NOMO-1 treated with dmso at 0.1 percent for 144 hours (cell line): ENCODE measurements at regions not wholly inside any gene's neighbourhood (a gene's known extent, or its start where the extent isn't known, plus 50 kb on each side); places are given as distances from the start of the nearest gene placed in this dataset.

Source experiments
- DNase-seq: peaks from one replicate; lab custom pipeline; 2025; ENCODE audit not compliant: unreplicated experiment; lab: John Stamatoyannopoulos, UW

DNA sequence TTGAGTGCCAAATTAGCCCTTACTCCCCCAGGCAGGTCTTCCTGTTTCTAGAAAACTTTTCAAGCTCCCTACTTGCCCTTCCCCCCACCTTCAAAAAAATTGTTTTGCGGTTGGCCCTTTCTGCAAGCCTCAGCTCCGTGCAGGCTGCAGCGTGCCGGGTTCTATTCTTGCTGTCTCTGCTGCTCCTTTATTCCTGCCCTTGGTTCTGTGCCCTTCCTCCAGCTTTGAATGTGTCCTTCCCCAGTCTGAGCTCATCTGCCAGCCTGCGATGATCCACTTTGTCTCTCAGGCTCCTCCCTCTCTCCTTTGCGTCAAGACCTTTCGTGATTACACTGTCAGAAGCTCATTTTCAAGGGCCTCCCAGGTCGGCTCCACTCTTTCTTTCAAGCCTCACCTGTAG lies 98.6 kb downstream of the IRF2BPL start:
- peak; percentile 91 for DNase-seq

GRCh38 chr14:76927971-76928700 lies 100.4 kb downstream of the IRF2BPL start:
- no peak for DNase-seq

GRCh38 chr14:76926521-76927251 lies 100.5 kb downstream of the LRRC74A start:
- no peak for DNase-seq

DNA sequence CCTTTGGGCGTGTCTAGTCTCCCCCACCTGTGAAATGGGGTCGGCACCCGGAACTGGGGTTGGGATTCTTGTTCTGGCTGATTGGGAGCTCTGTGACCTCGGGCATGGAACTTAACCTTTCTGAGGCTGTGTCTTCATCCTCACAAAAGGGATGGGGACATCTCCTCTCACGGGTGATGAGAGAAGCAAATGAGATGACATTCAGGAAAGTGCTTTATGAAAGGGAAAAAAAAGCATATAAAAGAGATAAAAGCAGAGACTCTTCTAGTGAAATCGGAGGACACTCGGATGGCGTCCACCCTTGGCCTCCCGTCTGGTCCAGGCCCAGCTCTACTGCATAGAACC lies 98.9 kb downstream of the LRRC74A start:
- DNase-seq: no peak

DNA sequence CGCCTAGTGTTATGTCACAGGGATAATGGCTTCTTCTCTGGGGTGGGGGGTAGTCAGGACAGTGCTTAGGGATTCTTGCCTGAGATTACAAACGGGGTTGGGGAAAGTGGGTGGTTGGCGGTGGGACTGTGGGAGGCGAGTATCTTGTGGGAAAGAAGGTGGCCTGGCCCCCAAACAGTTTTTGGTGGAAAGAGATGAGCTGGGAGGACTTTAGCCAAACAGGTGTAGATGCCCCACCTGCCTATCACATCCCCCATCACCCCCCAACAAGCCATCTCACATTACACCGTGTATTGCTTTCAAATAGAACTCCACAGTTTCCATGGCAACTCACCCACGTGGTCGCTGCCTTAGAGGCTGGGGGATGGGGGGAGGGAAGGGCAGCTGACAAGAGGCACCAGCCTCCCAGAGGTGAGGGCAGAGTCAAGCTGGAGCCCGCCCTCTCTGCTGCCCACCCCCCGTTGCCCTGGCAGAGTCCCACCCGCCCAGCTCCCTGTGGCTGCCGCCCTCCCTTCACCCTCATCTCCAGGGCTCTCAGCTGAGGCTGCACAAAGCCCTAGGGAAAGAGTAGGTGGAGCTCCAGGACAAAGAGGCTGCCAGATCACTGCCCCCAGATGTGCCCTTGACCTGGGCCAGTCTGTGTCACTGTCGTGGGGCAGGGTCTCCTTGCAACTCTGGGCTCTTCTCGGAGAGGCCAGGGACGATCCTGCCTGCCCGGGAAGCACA lies 98.3 kb downstream of the LRRC74A start:
- DNase-seq: no peak

GRCh38 chr14:76923431-76924370 lies 97.5 kb downstream of the LRRC74A start:
- DNase-seq: no peak

- DNase-seq: no peak
Observed at GRCh38 chr14:76922584-76922983, 96.4 kb downstream of the LRRC74A start.

GRCh38 chr14:76922092-76922491 lies 95.9 kb downstream of the LRRC74A start:
- no peak for DNase-seq

DNA sequence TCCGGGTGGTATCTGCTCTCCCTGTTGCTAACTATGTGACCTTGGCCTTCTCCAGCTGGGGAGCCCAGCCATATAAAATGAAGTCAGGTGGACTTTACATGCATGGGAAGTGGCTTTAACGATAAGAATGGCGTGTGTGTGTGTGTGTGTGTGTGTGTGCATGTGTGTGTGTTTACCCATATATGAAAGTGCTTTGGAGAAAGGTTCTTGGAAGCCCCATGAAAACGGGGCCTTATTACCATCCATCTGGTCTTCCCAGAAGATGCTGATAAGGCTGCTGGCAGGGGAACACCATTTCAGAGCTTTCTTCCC lies 94.8 kb downstream of the LRRC74A start:
- no peak for DNase-seq

DNA sequence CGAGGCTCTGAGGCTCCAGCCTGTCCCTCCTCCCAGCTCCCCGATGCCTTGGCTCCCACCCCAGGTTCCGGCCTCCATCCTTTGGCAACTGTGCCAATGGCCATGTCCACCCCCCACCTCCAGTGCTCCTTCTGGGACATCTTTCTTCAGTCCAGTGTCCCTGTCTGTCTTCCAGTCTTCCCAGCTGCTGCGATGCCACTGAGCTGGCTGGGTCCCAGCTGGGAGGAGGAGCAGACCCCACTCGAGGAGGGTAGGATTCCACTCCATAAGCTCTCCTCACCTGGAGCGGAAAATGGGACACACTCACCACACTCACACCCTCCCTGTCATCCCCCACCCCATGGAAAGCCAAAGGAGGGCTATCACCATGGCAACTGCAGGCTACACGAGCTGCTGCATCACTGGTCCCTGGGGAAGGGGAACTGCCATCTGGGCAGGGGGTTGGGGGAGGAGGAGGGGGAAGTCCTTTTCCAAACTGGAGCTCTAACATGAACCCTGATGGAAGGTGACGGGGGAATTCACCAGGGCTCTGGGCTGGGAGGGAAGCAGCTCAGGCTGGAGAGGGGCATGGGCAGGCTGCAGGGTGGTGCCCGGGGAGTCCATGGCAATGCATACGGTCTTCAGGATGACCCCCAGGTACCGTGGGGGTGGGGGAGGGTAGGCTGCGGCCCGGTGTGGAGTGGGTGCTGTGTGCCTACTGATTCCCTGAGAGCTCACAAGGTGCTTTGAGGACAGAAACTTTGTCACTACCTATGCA lies 94.3 kb downstream of the LRRC74A start:
- no peak for DNase-seq

- peak; percentile 16 for DNase-seq
Observed at GRCh38 chr14:76919431-76920330, 93.5 kb downstream of the LRRC74A start.
